H1 (cell line): ENCODE measurements at regions not wholly inside any gene's neighbourhood (a gene's known extent, or its start where the extent isn't known, plus 50 kb on each side); places are given as distances from the start of the nearest gene placed in this dataset.

Experiments used
- CTCF ChIA-PET: fragments of 300-600 bp; sonication (Branson Sonifier 250); formaldehyde crosslinking; loops from one replicate; lab custom pipeline; 2021; ENCODE audit not compliant: partially characterized antibody; lab: Charles Lee
- POLR2A ChIA-PET: fragments of 300-600 bp; sonication (Branson Sonifier 250); formaldehyde crosslinking; loops from one replicate; lab custom pipeline; 2021; ENCODE audit warnings: inconsistent platforms; ENCODE audit not compliant: partially characterized antibody; lab: Charles Lee
- DNase-seq, 2 experiments: peaks; one replicate each; pipeline versions ENCODE4 v3.0.0 to v3.0.0-alpha.2; 2010 to 2022; ENCODE audit warnings: low spot score in 2 of 2, low read depth in 1 of 2, mixed read lengths in 1 of 2
- FAIRE-seq: peaks from 2 replicates; lab custom pipeline; 2011; peaks lifted over from hg19 to GRCh38; lab: Jason Lieb, UNC
- H2AFZ ChIP-seq: 2 replicates; pipeline ENCODE4 v1.8.1; 2012; ENCODE audit warnings: low read length, inconsistent platforms
- H2AK5ac ChIP-seq: 2 replicates; pipeline ENCODE4 v1.6.1; 2013; ENCODE audit warnings: low read depth, low read length
- H2BK120ac ChIP-seq: replicated peaks from 2 replicates; pipeline ENCODE3; 2013; ENCODE audit warnings: low read depth, low read length, inconsistent platforms
- H2BK12ac ChIP-seq: 2 replicates; pipeline ENCODE4 v1.6.1; 2013; ENCODE audit warnings: low read depth, low read length
- H2BK15ac ChIP-seq: 2 replicates; pipeline ENCODE4 v1.6.1; 2013; ENCODE audit warnings: low read length
- H2BK20ac ChIP-seq: 2 replicates; pipeline ENCODE4 v1.6.1; 2013; ENCODE audit warnings: low read length
- H2BK5ac ChIP-seq: 2 replicates; pipeline ENCODE4 v1.6.1; 2013; ENCODE audit warnings: low read depth, low read length
- H3K14ac ChIP-seq: 2 replicates; pipeline ENCODE4 v1.6.1; 2013; ENCODE audit warnings: inconsistent platforms; ENCODE audit not compliant: insufficient read length
- H3K18ac ChIP-seq: 2 replicates; pipeline ENCODE4 v1.6.1; 2013; ENCODE audit warnings: low read length; ENCODE audit errors: extremely low read depth
- H3K23ac ChIP-seq: 2 replicates; pipeline ENCODE4 v1.6.1; 2013; ENCODE audit warnings: inconsistent platforms; ENCODE audit not compliant: insufficient read length
- H3K23me2 ChIP-seq: 2 replicates; pipeline ENCODE4 v1.6.1; 2013; ENCODE audit warnings: low read depth, low read length
- H3K27ac ChIP-seq: 2 replicates; pipeline ENCODE4 v1.6.1; 2011; ENCODE audit warnings: low read depth, low read length, inconsistent platforms
- H3K27me3 ChIP-seq, 4 experiments: replicated peaks in 1 of 4; 1 replicate in 1 of 4; 2 replicates in 3 of 4; pipeline versions ENCODE4 v1.6.1 to v1.8.1; 2011 to 2013; ENCODE audit warnings: low read length in 3 of 4, mild to moderate bottlenecking in 3 of 4, inconsistent platforms in 2 of 4, mixed read lengths in 2 of 4, moderate library complexity in 1 of 4; ENCODE audit not compliant: control insufficient read depth in 3 of 4, insufficient read depth in 3 of 4; ENCODE audit errors: extremely low read depth in 1 of 4
- H3K36me3 ChIP-seq, 4 experiments: 2 replicates each; pipeline versions ENCODE4 v1.6.1 to v1.8.1; 2011 to 2013; ENCODE audit warnings: mild to moderate bottlenecking in 4 of 4, low read length in 3 of 4, moderate library complexity in 2 of 4, control low read depth in 1 of 4, inconsistent platforms in 1 of 4; ENCODE audit not compliant: insufficient read depth in 4 of 4, control insufficient read depth in 2 of 4
- H3K4ac ChIP-seq: replicated peaks from 2 replicates; pipeline ENCODE3; 2013; ENCODE audit warnings: low read length, low read depth, mixed read lengths, inconsistent platforms; ENCODE audit not compliant: insufficient read length
- H3K4me1 ChIP-seq, 4 experiments: replicated peaks in 1 of 4; 1 replicate in 1 of 4; 2 replicates in 3 of 4; pipeline versions ENCODE4 v1.6.1 to v1.8.1; 2011 to 2013; ENCODE audit warnings: low read length in 3 of 4, inconsistent platforms in 2 of 4, mixed read lengths in 1 of 4; ENCODE audit not compliant: insufficient read depth in 4 of 4, control insufficient read depth in 3 of 4
- H3K4me2 ChIP-seq, 2 experiments: 2 replicates each; pipeline versions ENCODE4 v1.6.1 to v1.8.1; 2011 to 2013; ENCODE audit warnings: low read depth in 2 of 2, low read length in 2 of 2, control low read depth in 1 of 2, inconsistent platforms in 1 of 2, mild to moderate bottlenecking in 1 of 2; ENCODE audit not compliant: insufficient read depth in 1 of 2
- H3K4me3 ChIP-seq, 4 experiments: fragments of 200-600, 300-600 bp in 1 of 4; sonication (generic), shearing (Covaris generic), sonication (Bioruptor Twin) in 1 of 4; 2 replicates each; pipeline versions ENCODE4 v1.5.1 to v1.8.1; 2011 to 2016; ENCODE audit warnings: low read length in 4 of 4, low read depth in 3 of 4, control low read depth in 2 of 4, inconsistent platforms in 2 of 4, mild to moderate bottlenecking in 2 of 4, mixed read lengths in 1 of 4, moderate library complexity in 1 of 4; ENCODE audit not compliant: insufficient read depth in 2 of 4; ENCODE audit errors: extremely low read depth in 1 of 4
- H3K56ac ChIP-seq: replicated peaks from 2 replicates; pipeline ENCODE3; 2013; ENCODE audit warnings: low read depth, mild to moderate bottlenecking, mixed read lengths, low read length, inconsistent platforms; ENCODE audit not compliant: insufficient read length
- H3K79me1 ChIP-seq: 2 replicates; pipeline ENCODE4 v1.6.1; 2013; ENCODE audit warnings: low read depth, low read length, control low read depth
- H3K79me2 ChIP-seq, 2 experiments: 2 replicates each; pipeline versions ENCODE4 v1.6.1 to v1.8.1; 2012 to 2013; ENCODE audit warnings: low read length in 2 of 2, mild to moderate bottlenecking in 2 of 2, inconsistent platforms in 1 of 2; ENCODE audit not compliant: insufficient read depth in 2 of 2, control insufficient read depth in 1 of 2
- H3K9ac ChIP-seq, 4 experiments: replicated peaks in 1 of 4; 1 replicate in 1 of 4; 2 replicates in 3 of 4; pipeline versions ENCODE4 v1.6.1 to v1.8.1; 2011 to 2013; ENCODE audit warnings: low read depth in 3 of 4, low read length in 3 of 4, control low read depth in 2 of 4, mild to moderate bottlenecking in 2 of 4, moderate library complexity in 2 of 4, inconsistent platforms in 1 of 4; ENCODE audit errors: extremely low read depth in 1 of 4
- H3K9me3 ChIP-seq, 2 experiments: 2 replicates each; pipeline versions ENCODE4 v1.6.1 to v1.8.1; 2012 to 2013; ENCODE audit warnings: mild to moderate bottlenecking in 2 of 2, moderate library complexity in 2 of 2, control low read depth in 1 of 2, inconsistent platforms in 1 of 2, low read depth in 1 of 2, low read length in 1 of 2, mixed read lengths in 1 of 2; ENCODE audit not compliant: insufficient read depth in 2 of 2
- H4K20me1 ChIP-seq, 2 experiments: replicated peaks in 1 of 2; 2 replicates each; pipeline versions ENCODE3 to v1.8.1; 2011 to 2013; ENCODE audit warnings: inconsistent platforms in 2 of 2, low read length in 2 of 2, mild to moderate bottlenecking in 1 of 2; ENCODE audit not compliant: insufficient read depth in 2 of 2, control insufficient read depth in 1 of 2
- H4K5ac ChIP-seq: 2 replicates; pipeline ENCODE4 v1.6.1; 2013; ENCODE audit warnings: low read length, low read depth, mixed read lengths, inconsistent platforms; ENCODE audit not compliant: insufficient read length
- H4K8ac ChIP-seq: 2 replicates; pipeline ENCODE4 v1.8.0; 2013; ENCODE audit warnings: mild to moderate bottlenecking, moderate library complexity, low read length, inconsistent platforms; ENCODE audit not compliant: insufficient read depth; ENCODE audit errors: extremely low read depth
- H4K91ac ChIP-seq: replicated peaks from 2 replicates; pipeline ENCODE3; 2013; ENCODE audit warnings: low read length, mixed read lengths, inconsistent platforms; ENCODE audit not compliant: insufficient read length
- CEBPB ChIP-seq: IDR thresholded peaks from 2 replicates; pipeline ENCODE4 v1.6.1; 2012; ENCODE audit warnings: low read depth, low read length
- EP300 ChIP-seq, 2 experiments: IDR thresholded peaks; 1 replicate in 1 of 2; 2 replicates in 1 of 2; pipeline ENCODE4 v1.6.1; 2011 to 2012; ENCODE audit warnings: low read depth in 2 of 2, low read length in 2 of 2, mild to moderate bottlenecking in 2 of 2, borderline replicate concordance in 1 of 2, inconsistent platforms in 1 of 2, moderate library complexity in 1 of 2
- HDAC2 ChIP-seq, 2 experiments: fragments of 300-600 bp in 1 of 2; sonication (generic) in 1 of 2; IDR thresholded peaks; 2 replicates each; pipeline ENCODE4 v1.6.1; 2011 to 2012; ENCODE audit warnings: low read depth in 2 of 2, low read length in 2 of 2, mild to moderate bottlenecking in 2 of 2, moderate library complexity in 2 of 2, borderline replicate concordance in 1 of 2, inconsistent platforms in 1 of 2
- RXRA ChIP-seq: IDR thresholded peaks from 2 replicates; pipeline ENCODE4 v1.6.1; 2011; ENCODE audit warnings: low read depth, mild to moderate bottlenecking, low read length, moderate library complexity; ENCODE audit not compliant: insufficient read depth
- TBP ChIP-seq: IDR thresholded peaks from 2 replicates; pipeline ENCODE4 v1.6.1; 2011; ENCODE audit warnings: low read depth, low read length, improper control_type of control experiment
- TEAD4 ChIP-seq: IDR thresholded peaks from 2 replicates; pipeline ENCODE4 v1.6.1; 2012; ENCODE audit warnings: low read depth, low read length, inconsistent platforms, mixed read lengths
- YY1 ChIP-seq: IDR thresholded peaks from 2 replicates; pipeline ENCODE4 v1.6.1; 2011; ENCODE audit warnings: low read depth, mild to moderate bottlenecking, low read length
- WGBS, 2 experiments: shearing (Covaris generic) in 1 of 2; methylation state at CpG; one replicate each; pipeline versions ENCODE4 v1.1.6 to v1.1.7; 2013 to 2015; ENCODE audit warnings: low lambda C conversion rate in 2 of 2, mixed read lengths in 2 of 2, inconsistent platforms in 1 of 2, low coverage in 1 of 2, missing lambda C conversion rate in 1 of 2; ENCODE audit not compliant: insufficient replicate concordance in 2 of 2, insufficient coverage in 1 of 2, insufficient read length in 1 of 2; ENCODE audit errors: extremely low coverage in 1 of 2, missing lambda C conversion rate in 1 of 2; 5-methylcytosine and 5-hydroxymethylcytosine counted together
- TF ChIP-seq, protein P1 (sequence below), 3 experiments: IDR thresholded peaks; 1 replicate in 2 of 3; 2 replicates in 1 of 3; pipeline versions ENCODE4 v1.5.1 to v1.6.1; 2011; ENCODE audit warnings: low read length in 3 of 3, mild to moderate bottlenecking in 3 of 3, inconsistent platforms in 2 of 3, low read depth in 1 of 3, moderate library complexity in 1 of 3; ENCODE audit not compliant: insufficient read depth in 1 of 3; ENCODE audit errors: control extremely low read depth in 1 of 3
- TF ChIP-seq, protein P2 (sequence below): IDR thresholded peaks from 2 replicates; pipeline ENCODE4 v1.6.1; 2011; ENCODE audit warnings: low read length, improper control_type of control experiment

DNA sequence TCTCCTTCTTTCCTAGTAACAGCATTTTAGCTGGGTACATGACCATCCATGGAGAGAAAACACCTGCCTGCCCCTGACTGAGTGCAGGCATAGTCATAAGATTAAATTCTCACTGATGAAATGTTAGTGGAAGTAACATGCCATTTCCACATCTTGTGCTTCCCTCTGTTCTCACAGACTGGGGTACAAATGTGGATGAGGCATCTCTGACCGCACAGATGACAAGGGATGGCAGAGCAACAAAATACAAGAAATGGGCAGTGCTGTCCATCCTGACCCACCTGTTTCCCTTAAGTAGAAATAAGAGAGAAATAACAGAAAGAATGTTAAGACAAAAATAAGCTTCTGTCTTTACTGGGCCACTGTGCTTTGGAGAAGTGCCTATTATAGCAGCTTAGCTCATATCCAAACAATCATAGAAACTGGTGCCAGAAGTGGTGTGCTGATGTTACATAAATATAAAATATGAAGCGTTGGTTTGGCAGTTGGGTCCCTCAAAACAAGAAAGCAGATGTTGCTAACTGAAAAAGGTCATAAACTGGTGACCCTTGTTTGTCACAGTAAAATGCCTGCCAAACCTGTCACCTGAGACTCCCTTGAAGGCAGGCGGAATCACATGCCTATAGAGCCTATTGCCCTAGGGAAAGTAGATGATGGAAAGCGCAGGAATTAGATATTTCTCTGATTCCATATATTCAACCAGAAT lies 72.4 kb upstream of the CCDC150 start:
- Histone ChIP-seq H3K23ac (no peak overlapping the region), H2BK120ac (no peak overlapping the region), H4K8ac (no peak overlapping the region), H3K4me1 (no peaks in the 10 kb centered on the region), H3K9ac (no peak overlapping the region), H2AK5ac (no peak overlapping the region), H3K4me2 (no peak overlapping the region), H3K56ac (no peak overlapping the region), H3K14ac (no peak overlapping the region), H2BK12ac (no peak overlapping the region), H3K79me2 (no peaks in the 10 kb centered on the region), H3K27me3 (no peaks in the 10 kb centered on the region), H3K18ac (no peak overlapping the region), H3K27ac (no peak overlapping the region), H2BK20ac (no peak overlapping the region), H3K4me3 (no peak overlapping the region), H2BK5ac (no peak overlapping the region), H4K20me1 (no peaks in the 10 kb centered on the region), H2BK15ac (no peak overlapping the region), H3K4ac (no peak overlapping the region), H3K23me2 (no peaks in the 10 kb centered on the region), H4K91ac (no peak overlapping the region), H3K79me1 (no peaks in the 10 kb centered on the region), H3K36me3 (no peaks in the 10 kb centered on the region), H2AFZ (no peak overlapping the region), H4K5ac (no peak overlapping the region), H3K9me3 (no peaks in the 10 kb centered on the region)
- no peak for FAIRE-seq
- ChIA-PET POLR2A (no interaction called here), CTCF (no interaction called here)
- no peak for DNase-seq
- WGBS, 2 experiments: 77% methylated on average over 4 of the region's 4 CpGs; no CpG with 5 or more reads in 1 of the 2 experiments
- no peak for TF ChIP-seq YY1
- TF ChIP-seq EP300 (IDR thresholded peaks at IDR 0.05; ENCODE audit: borderline replicate concordance in 1 of 2, low read depth in 2 of 2, low read length in 2 of 2): no peak
- no peak for TF ChIP-seq CEBPB
- no peak for TF ChIP-seq HDAC2 (IDR thresholded peaks at IDR 0.05; ENCODE audit: borderline replicate concordance in 1 of 2, low read depth in 2 of 2, low read length in 2 of 2)
- TF ChIP-seq, protein P1, sequence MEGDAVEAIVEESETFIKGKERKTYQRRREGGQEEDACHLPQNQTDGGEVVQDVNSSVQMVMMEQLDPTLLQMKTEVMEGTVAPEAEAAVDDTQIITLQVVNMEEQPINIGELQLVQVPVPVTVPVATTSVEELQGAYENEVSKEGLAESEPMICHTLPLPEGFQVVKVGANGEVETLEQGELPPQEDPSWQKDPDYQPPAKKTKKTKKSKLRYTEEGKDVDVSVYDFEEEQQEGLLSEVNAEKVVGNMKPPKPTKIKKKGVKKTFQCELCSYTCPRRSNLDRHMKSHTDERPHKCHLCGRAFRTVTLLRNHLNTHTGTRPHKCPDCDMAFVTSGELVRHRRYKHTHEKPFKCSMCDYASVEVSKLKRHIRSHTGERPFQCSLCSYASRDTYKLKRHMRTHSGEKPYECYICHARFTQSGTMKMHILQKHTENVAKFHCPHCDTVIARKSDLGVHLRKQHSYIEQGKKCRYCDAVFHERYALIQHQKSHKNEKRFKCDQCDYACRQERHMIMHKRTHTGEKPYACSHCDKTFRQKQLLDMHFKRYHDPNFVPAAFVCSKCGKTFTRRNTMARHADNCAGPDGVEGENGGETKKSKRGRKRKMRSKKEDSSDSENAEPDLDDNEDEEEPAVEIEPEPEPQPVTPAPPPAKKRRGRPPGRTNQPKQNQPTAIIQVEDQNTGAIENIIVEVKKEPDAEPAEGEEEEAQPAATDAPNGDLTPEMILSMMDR (IDR thresholded peaks at IDR 0.05; ENCODE audit: control extremely low read depth in 1 of 3, insufficient read depth in 1 of 3, low read depth in 1 of 3, low read length in 3 of 3): no peak
- TF ChIP-seq, protein P2, sequence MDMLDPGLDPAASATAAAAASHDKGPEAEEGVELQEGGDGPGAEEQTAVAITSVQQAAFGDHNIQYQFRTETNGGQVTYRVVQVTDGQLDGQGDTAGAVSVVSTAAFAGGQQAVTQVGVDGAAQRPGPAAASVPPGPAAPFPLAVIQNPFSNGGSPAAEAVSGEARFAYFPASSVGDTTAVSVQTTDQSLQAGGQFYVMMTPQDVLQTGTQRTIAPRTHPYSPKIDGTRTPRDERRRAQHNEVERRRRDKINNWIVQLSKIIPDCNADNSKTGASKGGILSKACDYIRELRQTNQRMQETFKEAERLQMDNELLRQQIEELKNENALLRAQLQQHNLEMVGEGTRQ: no peak
- no peak for TF ChIP-seq TBP
- no peak for TF ChIP-seq RXRA
- TF ChIP-seq TEAD4: no peak
